Epithelial cell of prostate (primary cell): ENCODE measurements at regions not wholly inside any gene's neighbourhood (a gene's known extent, or its start where the extent isn't known, plus 50 kb on each side); places are given as distances from the start of the nearest gene placed in this dataset.

Source experiments
- DNase-seq: peaks from one replicate; pipeline ENCODE4 v3.0.0-alpha.2; 2011; ENCODE audit warnings: low read depth, low spot score
- H3K27ac ChIP-seq: fragments of 450-650 bp; 2 replicates; pipeline ENCODE4 v1.5.1; 2017; ENCODE audit warnings: mild to moderate bottlenecking

GRCh38 chr11:69390561-69390960 is 90.9 kb upstream of the LINC01488 start:
- no peak overlapping the region for H3K27ac ChIP-seq
- no peak for DNase-seq

- no peak overlapping the region for H3K27ac ChIP-seq
- no peak for DNase-seq
These were observed 90.0 kb upstream of the LINC01488 start for GRCh38 chr11:69391192-69392103.

- H3K27ac ChIP-seq, result no peak overlapping the region
- no peak for DNase-seq
These were observed 89.3 kb upstream of the LINC01488 start for GRCh38 chr11:69392104-69392653.

DNA sequence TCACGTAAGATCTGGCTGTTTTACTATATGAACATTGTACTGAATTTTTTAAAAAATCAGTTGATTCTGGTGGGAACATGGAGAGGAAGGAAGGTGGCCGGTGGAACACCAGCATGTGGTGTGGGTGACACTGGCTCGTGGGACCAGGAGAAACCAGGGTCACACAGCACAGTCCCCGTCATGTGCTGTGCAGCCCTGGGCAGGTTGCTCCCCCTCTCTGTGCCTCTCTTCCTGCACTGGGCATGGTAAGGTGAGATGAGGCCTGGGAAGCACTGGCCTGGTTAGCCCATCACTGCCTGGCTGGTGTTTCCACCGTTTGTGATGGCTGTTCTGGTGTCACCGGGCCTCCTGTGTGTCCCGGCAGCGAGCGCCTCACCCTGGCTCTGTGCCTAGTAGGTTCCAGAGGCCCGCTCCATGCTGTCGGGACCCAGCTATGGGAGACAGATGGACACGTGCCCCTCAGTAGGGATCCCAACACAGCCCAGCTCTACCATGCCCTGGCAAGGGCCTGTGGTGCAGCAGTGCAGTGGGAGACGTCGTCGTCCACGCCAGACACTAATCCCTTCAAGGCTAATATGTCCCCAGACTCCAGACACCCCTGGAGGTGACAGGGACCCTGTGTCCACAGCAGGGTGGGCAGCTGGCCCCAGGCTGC is 88.2 kb upstream of the LINC01488 start:
- H3K27ac ChIP-seq, result no peak overlapping the region
- no peak for DNase-seq

- no peak overlapping the region for H3K27ac ChIP-seq
- DNase-seq, result no peak
These were observed 87.6 kb upstream of the LINC01488 start for GRCh38 chr11:69393865-69394233.

DNA sequence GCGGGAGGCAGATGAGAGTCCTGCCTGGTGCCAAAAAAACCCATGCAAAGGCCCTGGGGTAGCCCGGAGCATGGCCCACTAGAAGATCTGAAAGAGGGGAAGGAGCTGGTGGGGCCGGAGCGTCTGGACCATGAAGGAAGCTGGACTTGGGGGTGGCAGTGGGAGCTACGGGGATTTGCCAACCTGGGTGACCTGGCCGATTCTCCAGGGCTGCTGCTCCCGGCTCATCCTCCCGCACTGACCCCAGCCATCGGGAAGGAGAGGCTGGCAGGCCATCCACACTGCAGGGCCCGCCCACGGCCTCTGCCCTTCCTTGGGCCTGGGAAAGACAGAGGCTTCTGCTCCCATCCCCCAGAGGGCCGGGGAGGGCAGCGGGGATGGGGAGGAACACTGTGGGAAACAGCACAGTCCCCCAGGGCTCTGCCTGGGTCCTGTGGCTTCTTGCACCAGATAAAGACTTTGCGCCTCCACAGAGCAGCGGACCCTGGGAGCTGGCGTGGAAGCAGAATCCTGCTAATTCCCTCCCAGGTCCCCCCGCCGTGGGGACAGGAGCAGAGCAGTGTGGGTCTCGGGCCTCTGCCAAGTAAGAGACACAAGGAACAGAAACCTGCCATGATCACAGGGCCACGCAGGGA is 87.1 kb upstream of the LINC01488 start:
- DNase-seq, result no peak
- no peak overlapping the region for H3K27ac ChIP-seq

GRCh38 chr11:69394869-69395246 is 86.6 kb upstream of the LINC01488 start:
- DNase-seq, result no peak
- no peak overlapping the region for H3K27ac ChIP-seq

GRCh38 chr11:69395287-69395686 is 86.2 kb upstream of the LINC01488 start:
- no peak for DNase-seq
- no peak overlapping the region for H3K27ac ChIP-seq

GRCh38 chr11:69396051-69396947 is 85.2 kb upstream of the LINC01488 start:
- no peak overlapping the region for H3K27ac ChIP-seq
- no peak for DNase-seq

DNA sequence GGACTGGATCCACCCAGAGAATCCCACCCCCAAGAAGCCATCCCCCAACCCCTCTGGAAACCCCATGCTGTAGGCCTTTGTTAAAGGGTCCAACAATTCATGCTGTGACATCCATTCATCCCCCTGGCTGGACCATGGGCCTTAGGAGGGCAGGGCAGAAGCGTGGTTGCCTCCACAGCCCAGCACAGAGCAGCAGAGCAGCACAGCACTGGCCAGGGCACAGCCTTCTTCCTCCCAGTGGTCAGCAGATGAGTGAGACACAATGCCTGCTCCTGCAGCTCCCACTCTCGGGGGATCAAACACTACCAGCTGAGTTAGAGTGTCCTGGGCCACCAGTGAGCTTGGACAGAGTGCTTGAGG is 84.5 kb upstream of the LINC01488 start:
- no peak for DNase-seq
- H3K27ac ChIP-seq, result no peak overlapping the region

DNA sequence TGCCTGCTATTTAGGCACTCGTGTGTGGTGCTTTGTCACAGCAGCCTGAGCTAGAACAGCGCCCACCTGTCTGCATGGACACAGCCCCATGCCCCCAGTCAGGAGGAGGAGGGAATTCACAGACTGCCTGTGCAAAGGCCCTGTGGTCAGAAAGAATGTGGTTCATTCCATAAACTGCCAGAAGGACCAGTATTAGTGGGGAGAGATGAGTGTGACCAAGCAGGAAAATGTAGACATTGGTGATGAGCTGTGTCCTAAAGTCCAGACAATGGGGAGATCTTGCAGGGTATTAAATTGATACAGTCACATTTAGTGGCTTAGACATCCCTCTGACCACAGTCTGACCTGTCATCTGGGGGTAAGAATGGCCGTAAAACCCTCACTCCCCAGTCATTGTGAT is 83.7 kb upstream of the LINC01488 start:
- no peak for DNase-seq
- no peak overlapping the region for H3K27ac ChIP-seq

- DNase-seq, result peak; percentile 82
- H3K27ac ChIP-seq, result no peak overlapping the region
These were observed 82.7 kb upstream of the LINC01488 start for GRCh38 chr11:69398529-69399492.

GRCh38 chr11:69400140-69400539 is 81.3 kb upstream of the LINC01488 start:
- no peak overlapping the region for H3K27ac ChIP-seq
- no peak for DNase-seq

DNA sequence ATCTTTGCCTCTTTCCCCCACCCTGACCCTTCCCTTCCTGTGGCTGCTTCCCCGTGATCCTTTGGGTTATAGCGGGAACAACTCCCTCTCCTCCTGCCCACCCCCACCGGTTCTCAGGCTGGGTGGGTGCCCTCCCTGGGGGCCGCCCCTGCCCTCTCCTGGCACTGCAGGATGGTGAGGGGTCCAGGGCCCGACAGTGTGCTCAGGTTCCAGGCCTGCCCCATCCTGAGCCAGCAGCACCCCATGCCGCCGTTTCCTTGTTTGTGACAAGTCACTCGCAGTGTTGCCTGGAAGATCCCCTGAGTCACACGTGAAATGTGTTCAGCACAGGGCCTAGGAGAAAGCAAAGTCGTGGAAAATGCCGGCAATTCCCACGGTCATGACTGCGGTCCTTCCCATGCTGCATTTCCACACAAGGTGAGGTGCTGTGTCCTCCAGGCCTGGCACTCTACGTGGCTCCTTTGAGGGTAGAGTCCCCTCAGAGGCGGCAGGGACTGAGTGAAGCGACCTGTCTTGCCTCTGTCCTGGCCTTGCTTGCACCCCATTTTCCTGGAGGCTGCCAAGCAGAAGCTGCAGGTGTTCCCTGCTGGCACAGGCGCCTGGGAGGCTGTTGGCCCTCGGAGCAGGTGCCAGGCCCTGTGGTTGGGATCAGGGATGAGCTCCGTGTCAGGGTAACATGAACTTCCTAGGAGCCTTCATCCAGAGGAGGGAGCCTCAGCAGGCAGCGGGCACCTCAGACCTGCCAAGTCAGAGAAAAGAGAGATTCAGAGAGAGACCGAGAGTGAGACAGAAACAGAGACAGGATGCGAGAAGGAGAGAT is 80.5 kb upstream of the LINC01488 start:
- no peak overlapping the region for H3K27ac ChIP-seq
- no peak for DNase-seq

- no peak overlapping the region for H3K27ac ChIP-seq
- DNase-seq, result no peak
These were observed 79.7 kb upstream of the LINC01488 start for GRCh38 chr11:69401715-69402114.

DNA sequence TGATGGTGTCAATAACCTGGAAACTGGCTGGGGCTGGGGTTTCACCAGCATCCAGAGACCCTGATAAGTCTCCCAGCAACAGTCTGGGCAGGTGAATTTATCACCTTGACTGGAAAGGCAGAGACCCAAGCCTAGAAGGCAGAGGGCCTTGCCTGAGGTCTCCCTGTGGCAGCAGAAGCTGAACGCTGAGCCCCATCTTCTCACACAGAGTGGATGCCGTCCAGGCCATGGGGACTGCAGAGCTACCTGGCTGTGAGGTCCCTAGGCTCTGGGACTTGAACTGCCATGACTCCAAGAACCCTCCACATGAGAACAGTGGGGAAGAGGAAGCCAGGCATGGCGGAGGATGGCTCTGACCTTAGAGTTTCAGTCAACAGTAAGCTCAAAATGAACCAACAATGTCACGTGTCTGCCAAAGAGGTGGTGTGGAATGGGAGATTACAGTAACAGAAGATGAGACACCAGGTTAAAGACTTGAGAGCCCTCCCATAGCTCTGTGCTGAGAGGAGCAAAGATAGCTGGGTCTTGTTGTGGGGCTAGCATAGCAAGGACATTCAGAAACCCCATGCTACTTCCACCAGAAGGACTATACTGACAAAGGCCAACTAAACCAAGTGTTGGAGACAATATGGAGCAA is 79.1 kb upstream of the LINC01488 start:
- H3K27ac ChIP-seq, result no peak overlapping the region
- DNase-seq, result no peak

DNA sequence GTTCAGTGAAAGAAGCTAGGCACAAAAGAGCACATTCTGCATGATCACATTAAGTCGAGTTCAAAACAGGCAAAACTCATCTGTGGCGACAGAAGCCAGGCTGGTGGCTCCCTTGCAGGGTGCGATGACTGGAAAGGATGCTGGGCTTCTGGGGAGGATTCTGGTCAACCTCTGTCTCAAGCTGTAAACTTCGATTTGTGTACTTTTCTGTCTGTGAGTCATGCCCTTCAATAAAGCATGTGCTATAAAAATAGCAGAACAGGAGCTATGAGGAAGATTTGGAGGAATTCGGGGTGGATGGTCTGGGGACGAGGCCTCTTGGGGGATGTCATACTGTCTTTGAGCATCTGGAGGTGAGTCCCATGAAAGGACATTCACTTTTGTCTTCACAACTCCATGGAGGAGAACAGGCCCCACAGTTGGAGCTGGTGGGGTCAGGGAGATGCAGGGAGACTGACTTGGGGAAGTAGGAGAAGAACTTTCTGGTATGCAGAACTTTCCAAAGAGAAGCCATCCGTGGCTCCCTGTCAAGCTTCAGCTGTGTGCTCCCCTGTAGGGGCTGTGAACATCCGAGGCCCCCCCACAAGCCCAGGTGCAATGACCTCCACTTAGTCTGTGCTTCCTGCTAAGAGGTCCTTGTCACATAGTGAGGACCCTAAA is 77.8 kb upstream of the LINC01488 start:
- no peak for DNase-seq
- H3K27ac ChIP-seq, result no peak overlapping the region
